ENCODE measurements at regions not wholly inside any gene's neighbourhood (a gene's known extent, or its start where the extent isn't known, plus 50 kb on each side); places are given as distances from the start of the nearest gene placed in this dataset.

GRCh38 chr12:125214289-125214688, 149.1 kb downstream of the AACS start:
- peaks cover 3% of the 10 kb centered on the region for H3K27me3 ChIP-seq (ENCODE audit: insufficient read depth, poor library complexity, severe bottlenecking)
- TF ChIP-seq, protein P1, sequence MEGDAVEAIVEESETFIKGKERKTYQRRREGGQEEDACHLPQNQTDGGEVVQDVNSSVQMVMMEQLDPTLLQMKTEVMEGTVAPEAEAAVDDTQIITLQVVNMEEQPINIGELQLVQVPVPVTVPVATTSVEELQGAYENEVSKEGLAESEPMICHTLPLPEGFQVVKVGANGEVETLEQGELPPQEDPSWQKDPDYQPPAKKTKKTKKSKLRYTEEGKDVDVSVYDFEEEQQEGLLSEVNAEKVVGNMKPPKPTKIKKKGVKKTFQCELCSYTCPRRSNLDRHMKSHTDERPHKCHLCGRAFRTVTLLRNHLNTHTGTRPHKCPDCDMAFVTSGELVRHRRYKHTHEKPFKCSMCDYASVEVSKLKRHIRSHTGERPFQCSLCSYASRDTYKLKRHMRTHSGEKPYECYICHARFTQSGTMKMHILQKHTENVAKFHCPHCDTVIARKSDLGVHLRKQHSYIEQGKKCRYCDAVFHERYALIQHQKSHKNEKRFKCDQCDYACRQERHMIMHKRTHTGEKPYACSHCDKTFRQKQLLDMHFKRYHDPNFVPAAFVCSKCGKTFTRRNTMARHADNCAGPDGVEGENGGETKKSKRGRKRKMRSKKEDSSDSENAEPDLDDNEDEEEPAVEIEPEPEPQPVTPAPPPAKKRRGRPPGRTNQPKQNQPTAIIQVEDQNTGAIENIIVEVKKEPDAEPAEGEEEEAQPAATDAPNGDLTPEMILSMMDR (IDR thresholded peaks at IDR 0.05; ENCODE audit: insufficient read depth, low read length): no peak
- TF ChIP-seq GABPA (IDR thresholded peaks at IDR 0.05; ENCODE audit: low read depth): no peak
- no peak for TF ChIP-seq SPI1 (IDR thresholded peaks at IDR 0.05; ENCODE audit: borderline replicate concordance, low read depth)
- TF ChIP-seq POLR2AphosphoS5 (IDR thresholded peaks at IDR 0.05; ENCODE audit: low read depth): no peak
- no peak for TF ChIP-seq REST (IDR thresholded peaks at IDR 0.05; ENCODE audit: insufficient replicate concordance, low read depth)
- H3K27ac ChIP-seq (replicated peaks): no peak overlapping the region
- DNase-seq (ENCODE audit: low read depth in 1 of 2, low spot score in 1 of 2): no peak
- H3K4me3 ChIP-seq (replicated peaks; ENCODE audit: insufficient read depth, low read length): no peak overlapping the region

GRCh38 chr12:125216756-125217155, 151.5 kb downstream of the AACS start:
- no peak overlapping the region for H3K4me3 ChIP-seq (replicated peaks; ENCODE audit: insufficient read depth, low read length)
- H3K27ac ChIP-seq (replicated peaks): no peak overlapping the region
- TF ChIP-seq SPI1 (IDR thresholded peaks at IDR 0.05; ENCODE audit: borderline replicate concordance, low read depth) (no peak), GABPA (IDR thresholded peaks at IDR 0.05; ENCODE audit: low read depth) (no peak), REST (IDR thresholded peaks at IDR 0.05; ENCODE audit: insufficient replicate concordance, low read depth) (no peak), POLR2AphosphoS5 (IDR thresholded peaks at IDR 0.05; ENCODE audit: low read depth) (no peak)
- TF ChIP-seq, protein P1 (IDR thresholded peaks at IDR 0.05; ENCODE audit: insufficient read depth, low read length): no peak
- H3K27me3 ChIP-seq (ENCODE audit: insufficient read depth, poor library complexity, severe bottlenecking): peaks cover 3% of the 10 kb centered on the region
- DNase-seq (ENCODE audit: low read depth in 1 of 2, low spot score in 1 of 2): no peak

GRCh38 chr12:125217308-125217707, 152.1 kb downstream of the AACS start:
- no peak overlapping the region for H3K27ac ChIP-seq (replicated peaks)
- H3K27me3 ChIP-seq (ENCODE audit: insufficient read depth, poor library complexity, severe bottlenecking): peaks cover 3% of the 10 kb centered on the region
- no peak overlapping the region for H3K4me3 ChIP-seq (replicated peaks; ENCODE audit: insufficient read depth, low read length)
- no peak for DNase-seq (ENCODE audit: low read depth in 1 of 2, low spot score in 1 of 2)
- TF ChIP-seq GABPA (IDR thresholded peaks at IDR 0.05; ENCODE audit: low read depth) (no peak), REST (IDR thresholded peaks at IDR 0.05; ENCODE audit: insufficient replicate concordance, low read depth) (no peak), POLR2AphosphoS5 (IDR thresholded peaks at IDR 0.05; ENCODE audit: low read depth) (no peak), SPI1 (IDR thresholded peaks at IDR 0.05; ENCODE audit: borderline replicate concordance, low read depth) (no peak)
- TF ChIP-seq, protein P1 (IDR thresholded peaks at IDR 0.05; ENCODE audit: insufficient read depth, low read length): no peak

Data from HL-60 (cell line).